ENCODE measurements at regions not wholly inside any gene's neighbourhood (a gene's known extent, or its start where the extent isn't known, plus 50 kb on each side); places are given as distances from the start of the nearest gene placed in this dataset.
A peak's percentile ranks its signal among the peaks of the same experiment; 100 is the strongest.

GRCh38 chr4:100605144-100605543 is 87.3 kb upstream of the EMCN start:
- no peaks in the 10 kb centered on the region for H3K9me3 ChIP-seq
- no peaks in the 10 kb centered on the region for H3K27me3 ChIP-seq
- no peaks in the 10 kb centered on the region for H3K36me3 ChIP-seq
- intact Hi-C loops (cut with DNase I) = no loop called here
- no peaks in the 10 kb centered on the region for H3K4me1 ChIP-seq
- no peak for TF ChIP-seq CTCF (IDR thresholded peaks at IDR 0.05)
- no peak overlapping the region for H3K27ac ChIP-seq
- no peak overlapping the region for H3K4me3 ChIP-seq
- ATAC-seq (no peak), DNase-seq (no peak)

GRCh38 chr4:100593935-100594334 is 76.1 kb upstream of the EMCN start:
- no peak for TF ChIP-seq CTCF (IDR thresholded peaks at IDR 0.05)
- Histone ChIP-seq H3K9me3 (no peaks in the 10 kb centered on the region), H3K4me3 (no peak overlapping the region), H3K27me3 (no peaks in the 10 kb centered on the region), H3K27ac (no peak overlapping the region), H3K36me3 (no peaks in the 10 kb centered on the region), H3K4me1 (no peaks in the 10 kb centered on the region)
- DNase-seq (no peak), ATAC-seq (no peak)
- intact Hi-C loops (cut with DNase I) = no loop called here

GRCh38 chr4:100591161-100591876 is 73.5 kb upstream of the EMCN start:
- Histone ChIP-seq H3K9me3 (no peaks in the 10 kb centered on the region), H3K4me3 (no peak overlapping the region), H3K27ac (no peak overlapping the region), H3K27me3 (no peaks in the 10 kb centered on the region), H3K36me3 (no peaks in the 10 kb centered on the region), H3K4me1 (no peaks in the 10 kb centered on the region)
- peak; percentile 89 for ATAC-seq
- DNase-seq = peak; percentile 70
- TF ChIP-seq CTCF (IDR thresholded peaks at IDR 0.05) = no peak
- intact Hi-C loops (cut with DNase I) = no loop called here

GRCh38 chr4:100590325-100590724 is 72.5 kb upstream of the EMCN start:
- Histone ChIP-seq H3K4me1 (no peaks in the 10 kb centered on the region), H3K27ac (no peak overlapping the region), H3K36me3 (no peaks in the 10 kb centered on the region), H3K4me3 (no peak overlapping the region), H3K9me3 (no peaks in the 10 kb centered on the region), H3K27me3 (no peaks in the 10 kb centered on the region)
- ATAC-seq (no peak), DNase-seq (no peak)
- intact Hi-C loops (cut with DNase I) = no loop called here
- TF ChIP-seq CTCF (IDR thresholded peaks at IDR 0.05) = no peak

GRCh38 chr4:100588076-100588475 is 70.3 kb upstream of the EMCN start:
- intact Hi-C loops (cut with DNase I) = no loop called here
- H3K9me3 ChIP-seq = no peaks in the 10 kb centered on the region
- TF ChIP-seq CTCF (IDR thresholded peaks at IDR 0.05) = no peak
- no peak for DNase-seq
- no peaks in the 10 kb centered on the region for H3K27me3 ChIP-seq
- no peak overlapping the region for H3K4me3 ChIP-seq
- no peak overlapping the region for H3K27ac ChIP-seq
- H3K4me1 ChIP-seq = no peaks in the 10 kb centered on the region
- no peak for ATAC-seq
- no peaks in the 10 kb centered on the region for H3K36me3 ChIP-seq

- intact Hi-C loops (cut with DNase I) = no loop called here
- Histone ChIP-seq H3K36me3 (no peaks in the 10 kb centered on the region), H3K27ac (no peak overlapping the region), H3K9me3 (no peaks in the 10 kb centered on the region), H3K27me3 (no peaks in the 10 kb centered on the region), H3K4me3 (no peak overlapping the region), H3K4me1 (no peaks in the 10 kb centered on the region)
- no peak for TF ChIP-seq CTCF (IDR thresholded peaks at IDR 0.05)
- no peak for ATAC-seq
- DNase-seq = no peak
These were observed 64.3 kb upstream of the EMCN start for GRCh38 chr4:100582146-100582545.
